ENCODE measurements at regions not wholly inside any gene's neighbourhood (a gene's known extent, or its start where the extent isn't known, plus 50 kb on each side); places are given as distances from the start of the nearest gene placed in this dataset.

DNA sequence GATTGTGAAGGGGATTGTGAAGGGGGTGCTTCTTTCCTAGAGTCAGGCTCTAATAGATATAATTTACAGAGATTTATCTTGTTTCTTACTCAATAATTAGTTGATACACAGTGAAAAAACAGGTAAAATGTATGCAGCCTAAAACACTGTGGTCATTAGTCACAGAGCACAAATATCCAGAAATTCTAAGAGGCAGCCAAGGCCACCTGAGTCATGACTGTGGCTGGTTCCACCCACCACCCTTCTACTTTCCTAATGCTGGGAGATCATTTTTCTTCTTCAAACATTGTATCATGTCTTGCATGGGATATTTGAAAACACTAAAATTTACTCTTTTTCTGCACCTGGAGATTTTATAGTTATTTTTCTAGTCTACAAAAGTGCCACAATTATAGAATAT lies 181.6 kb downstream of the OTOR start:
- H2AFZ ChIP-seq (ENCODE audit: control insufficient read depth, low read length) = no peak overlapping the region
- H3K4me2 ChIP-seq (ENCODE audit: control insufficient read depth, extremely low read depth, insufficient read depth, low read depth, low read length) = no peak overlapping the region
- H3K36me3 ChIP-seq (ENCODE audit: control insufficient read depth in 2 of 2, extremely low read depth in 1 of 2, insufficient read depth in 2 of 2, low read length in 2 of 2) = no peaks in the 10 kb centered on the region
- H3K4me3 ChIP-seq (ENCODE audit: control insufficient read depth in 2 of 3, extremely low read depth in 1 of 3, insufficient read depth in 2 of 3, low read depth in 1 of 3, low read length in 3 of 3) = no peak overlapping the region
- FAIRE-seq (no peak), DNase-seq (ENCODE audit: low read depth, low spot score) (no peak)
- H3K9me3 ChIP-seq (ENCODE audit: control insufficient read depth, low read depth, low read length) = no peaks in the 10 kb centered on the region
- no peaks in the 10 kb centered on the region for H4K20me1 ChIP-seq (ENCODE audit: control insufficient read depth, extremely low read depth, insufficient read depth, low read length)
- H3K27me3 ChIP-seq (ENCODE audit: control insufficient read depth, extremely low read depth, insufficient read depth, low read length) = no peaks in the 10 kb centered on the region
- H3K9me1 ChIP-seq (ENCODE audit: control insufficient read depth, extremely low read depth, insufficient read depth, low read length) = no peaks in the 10 kb centered on the region
- H3K27ac ChIP-seq (ENCODE audit: control insufficient read depth, insufficient read depth, low read length) = no peak overlapping the region
- TF ChIP-seq CTCF (optimal IDR thresholded peaks at IDR 0.05 in 1 of 3, IDR thresholded peaks at IDR 0.05 in 1 of 3, conservative IDR thresholded peaks at IDR 0.05 in 1 of 3; ENCODE audit: extremely low read depth in 1 of 3, insufficient read depth in 2 of 3, low read length in 3 of 3) = no peak
- TF ChIP-seq EZH2 (IDR thresholded peaks at IDR 0.05; ENCODE audit: low read length) = no peak
- H3K4me1 ChIP-seq (ENCODE audit: control insufficient read depth, extremely low read depth, insufficient read depth, low read length) = no peaks in the 10 kb centered on the region
- dilution Hi-C loops (cut with MboI; ENCODE audit: extremely low pct_ligation_motif_present, low sequenced_read_pairs) = no loop called here
- no peaks in the 10 kb centered on the region for H3K79me2 ChIP-seq (ENCODE audit: control insufficient read depth, insufficient read depth, low read length)
- H3K9ac ChIP-seq (ENCODE audit: control insufficient read depth, extremely low read depth, insufficient read depth, low read length) = no peak overlapping the region

GRCh38 chr20:16930656-16931055 lies 182.5 kb downstream of the OTOR start:
- H3K27me3 ChIP-seq (ENCODE audit: control insufficient read depth, extremely low read depth, insufficient read depth, low read length) = no peaks in the 10 kb centered on the region
- dilution Hi-C loops (cut with MboI; ENCODE audit: extremely low pct_ligation_motif_present, low sequenced_read_pairs) = no loop called here
- no peaks in the 10 kb centered on the region for H4K20me1 ChIP-seq (ENCODE audit: control insufficient read depth, extremely low read depth, insufficient read depth, low read length)
- no peak for FAIRE-seq
- no peak overlapping the region for H3K4me3 ChIP-seq (ENCODE audit: control insufficient read depth in 2 of 3, extremely low read depth in 1 of 3, insufficient read depth in 2 of 3, low read depth in 1 of 3, low read length in 3 of 3)
- DNase-seq (ENCODE audit: low read depth, low spot score) = no peak
- no peaks in the 10 kb centered on the region for H3K79me2 ChIP-seq (ENCODE audit: control insufficient read depth, insufficient read depth, low read length)
- H3K36me3 ChIP-seq (ENCODE audit: control insufficient read depth in 2 of 2, extremely low read depth in 1 of 2, insufficient read depth in 2 of 2, low read length in 2 of 2) = no peaks in the 10 kb centered on the region
- no peak for TF ChIP-seq EZH2 (IDR thresholded peaks at IDR 0.05; ENCODE audit: low read length)
- TF ChIP-seq CTCF (optimal IDR thresholded peaks at IDR 0.05 in 1 of 3, IDR thresholded peaks at IDR 0.05 in 1 of 3, conservative IDR thresholded peaks at IDR 0.05 in 1 of 3; ENCODE audit: extremely low read depth in 1 of 3, insufficient read depth in 2 of 3, low read length in 3 of 3) = no peak
- no peak overlapping the region for H3K4me2 ChIP-seq (ENCODE audit: control insufficient read depth, extremely low read depth, insufficient read depth, low read depth, low read length)
- no peaks in the 10 kb centered on the region for H3K4me1 ChIP-seq (ENCODE audit: control insufficient read depth, extremely low read depth, insufficient read depth, low read length)
- H3K9me3 ChIP-seq (ENCODE audit: control insufficient read depth, low read depth, low read length) = no peaks in the 10 kb centered on the region
- no peak overlapping the region for H3K9ac ChIP-seq (ENCODE audit: control insufficient read depth, extremely low read depth, insufficient read depth, low read length)
- H3K27ac ChIP-seq (ENCODE audit: control insufficient read depth, insufficient read depth, low read length) = no peak overlapping the region
- H2AFZ ChIP-seq (ENCODE audit: control insufficient read depth, low read length) = no peak overlapping the region
- H3K9me1 ChIP-seq (ENCODE audit: control insufficient read depth, extremely low read depth, insufficient read depth, low read length) = no peaks in the 10 kb centered on the region

All from keratinocyte (primary cell).